Activated naive CD8-positive, alpha-beta T cell treated with anti-CD3 and anti-CD28 coated beads, Interleukin-2, amount 50 U/mL, for 16 hours (primary cell): ENCODE measurements at regions not wholly inside any gene's neighbourhood (a gene's known extent, or its start where the extent isn't known, plus 50 kb on each side); places are given as distances from the start of the nearest gene placed in this dataset.

Source experiments
- DNase-seq: peaks from one replicate; pipeline ENCODE4 v3.0.0-alpha.2; 2020; ENCODE audit warnings: low read depth, low spot score

DNA sequence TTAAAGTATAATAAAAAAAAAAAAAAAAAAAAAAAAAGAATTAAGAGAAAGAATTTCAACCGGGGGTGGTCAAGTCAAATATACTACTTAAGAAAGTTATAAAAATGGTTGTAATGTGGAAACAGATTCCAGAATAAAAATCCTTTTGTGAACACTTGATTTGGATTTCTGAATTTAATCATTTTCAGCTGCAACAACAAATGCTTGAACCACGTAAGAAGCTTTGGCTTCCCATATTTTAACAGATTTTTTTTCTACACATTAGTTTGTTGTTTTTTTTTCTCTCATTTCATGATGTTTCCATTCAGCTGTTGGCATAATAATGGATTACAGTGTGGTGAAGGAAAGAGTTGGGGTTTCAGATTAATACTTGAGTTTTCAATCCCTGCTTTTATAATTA lies 137.3 kb upstream of the AGR3 start:
- DNase-seq, result no peak

DNA sequence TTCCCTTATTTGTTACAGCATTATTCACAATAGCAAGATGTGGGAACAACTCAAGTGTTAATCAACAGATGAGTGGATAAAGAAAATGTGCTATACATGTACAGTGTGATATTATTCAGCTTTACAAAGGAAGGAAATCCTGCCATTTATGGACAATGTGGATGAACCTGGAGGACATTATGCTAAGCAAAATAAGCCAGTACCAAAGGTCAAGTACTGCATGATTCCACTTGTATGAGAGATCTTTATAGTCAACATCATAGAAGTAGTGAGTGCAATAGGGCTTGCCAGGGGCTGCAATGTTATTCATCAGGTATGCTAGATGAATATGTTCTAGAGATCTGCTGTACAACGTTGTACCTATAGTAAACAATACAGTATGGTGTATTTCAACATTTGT lies 138.5 kb upstream of the AGR3 start:
- no peak for DNase-seq

DNA sequence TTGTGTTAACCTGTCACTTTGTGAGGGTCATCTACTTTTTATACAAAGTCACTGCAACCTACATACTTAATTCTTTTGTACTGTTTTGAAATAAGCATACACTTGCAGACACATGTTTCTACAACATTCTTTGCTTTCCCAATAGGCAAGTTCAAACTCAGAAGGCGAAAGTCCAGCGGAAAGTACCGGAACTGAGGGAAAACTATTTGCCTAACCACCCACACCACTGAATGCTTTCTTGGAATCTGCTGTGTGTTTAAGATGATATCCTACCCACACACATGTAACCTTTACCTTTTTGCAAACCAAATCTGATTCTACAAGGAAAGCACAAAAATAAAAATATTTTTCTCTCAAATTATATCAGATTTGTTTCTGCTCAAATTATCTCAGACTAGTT lies 139.4 kb upstream of the AGR3 start:
- no peak for DNase-seq

DNA sequence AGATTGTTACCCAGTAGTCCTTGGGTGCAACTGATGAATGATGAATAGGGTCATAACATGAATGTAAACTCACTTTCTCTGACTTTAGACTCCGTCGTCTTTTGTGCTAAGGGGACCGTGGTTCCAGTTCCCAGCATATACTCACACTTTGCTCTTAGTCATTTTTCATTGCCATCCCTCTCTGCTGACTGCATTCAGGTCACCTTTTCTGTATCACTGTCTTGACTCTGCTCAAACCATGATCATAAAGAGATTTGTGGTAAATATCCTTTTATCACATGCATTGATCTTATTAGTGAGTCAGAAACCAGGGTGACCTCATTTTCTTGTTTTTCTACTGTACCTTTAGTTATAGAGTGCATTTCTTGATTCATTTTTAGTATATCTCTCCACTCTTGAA lies 141.1 kb upstream of the AGR3 start:
- DNase-seq, result no peak

GRCh38 chr7:17026269-17026668 lies 144.5 kb upstream of the AGR3 start:
- no peak for DNase-seq

DNA sequence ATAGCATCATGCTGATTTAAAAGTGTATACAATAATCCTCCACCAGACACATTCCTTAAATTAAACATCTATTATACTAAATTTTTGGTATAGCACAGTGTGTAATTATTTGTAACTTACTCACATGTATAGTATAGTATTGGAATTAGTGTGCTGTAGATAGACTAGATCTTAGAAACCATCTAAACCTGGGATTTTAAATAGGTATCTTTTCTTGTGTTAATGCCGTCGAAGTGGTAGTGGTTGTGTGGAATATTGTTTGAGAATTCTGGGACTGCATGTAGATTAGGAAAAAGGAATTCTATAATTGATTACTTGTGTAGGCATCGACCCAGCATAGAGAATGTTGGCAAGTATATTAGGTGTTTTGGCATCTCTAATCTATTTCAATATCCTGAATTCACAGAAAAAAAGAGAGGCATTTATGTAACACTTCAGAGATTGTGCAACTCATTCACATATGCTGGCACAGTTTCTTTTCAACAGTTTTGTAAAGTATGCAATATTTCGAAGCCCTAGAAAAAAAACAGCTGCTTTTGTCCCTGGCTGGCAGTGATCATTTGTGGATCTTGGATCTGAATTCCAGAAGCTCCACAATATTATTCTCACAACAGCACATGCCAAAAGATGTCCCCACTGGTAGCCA lies 145.5 kb upstream of the AGR3 start:
- DNase-seq, result no peak

- DNase-seq, result no peak
These were observed 146.0 kb upstream of the AGR3 start for GRCh38 chr7:17027789-17028152.

GRCh38 chr7:17029150-17029549 lies 147.4 kb upstream of the AGR3 start:
- no peak for DNase-seq

- no peak for DNase-seq
These were observed 148.8 kb upstream of the AGR3 start for GRCh38 chr7:17030559-17030958.

GRCh38 chr7:17031906-17032551 lies 150.2 kb upstream of the AGR3 start:
- no peak for DNase-seq

DNA sequence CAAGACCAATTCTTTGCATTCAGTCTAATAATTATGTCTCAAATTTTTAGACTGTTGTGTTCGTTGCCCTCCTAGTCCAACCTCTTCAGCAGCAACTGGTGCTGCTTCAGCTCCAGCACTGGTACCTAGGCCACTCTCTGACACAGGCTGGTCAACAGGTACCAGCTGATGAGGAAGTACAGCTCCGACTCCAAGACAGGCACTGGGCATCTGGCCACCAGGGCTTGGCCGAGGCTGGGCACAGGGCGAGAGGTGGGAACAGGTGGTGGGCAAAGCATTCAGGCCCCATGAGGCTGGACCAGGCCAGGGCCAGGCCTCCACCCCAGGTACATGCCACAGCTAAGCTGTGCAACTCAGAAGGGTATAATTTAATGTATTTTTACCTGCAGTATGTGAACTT lies 151.5 kb upstream of the AGR3 start:
- DNase-seq, result no peak

DNA sequence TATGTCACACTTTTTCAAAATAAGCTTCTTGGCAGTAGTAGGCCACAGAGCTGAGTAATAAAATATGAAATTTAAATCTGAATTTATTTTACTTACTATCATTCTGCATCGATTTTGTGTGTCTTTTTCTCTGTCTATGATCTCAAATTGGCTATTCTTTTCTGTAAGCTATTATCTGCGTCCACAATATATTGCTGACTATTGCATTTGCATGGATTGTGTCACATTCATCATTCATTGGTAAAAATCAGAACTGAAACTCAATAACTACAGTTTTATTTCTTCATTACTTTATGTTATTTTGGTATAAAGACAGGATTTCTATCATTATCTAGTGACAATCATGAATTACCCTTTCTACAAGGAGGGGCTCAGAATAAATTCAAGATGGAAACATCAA lies 154.8 kb upstream of the AGR3 start:
- no peak for DNase-seq

- DNase-seq, result no peak
These were observed 155.6 kb upstream of the AGR3 start for GRCh38 chr7:17037356-17037755.

DNA sequence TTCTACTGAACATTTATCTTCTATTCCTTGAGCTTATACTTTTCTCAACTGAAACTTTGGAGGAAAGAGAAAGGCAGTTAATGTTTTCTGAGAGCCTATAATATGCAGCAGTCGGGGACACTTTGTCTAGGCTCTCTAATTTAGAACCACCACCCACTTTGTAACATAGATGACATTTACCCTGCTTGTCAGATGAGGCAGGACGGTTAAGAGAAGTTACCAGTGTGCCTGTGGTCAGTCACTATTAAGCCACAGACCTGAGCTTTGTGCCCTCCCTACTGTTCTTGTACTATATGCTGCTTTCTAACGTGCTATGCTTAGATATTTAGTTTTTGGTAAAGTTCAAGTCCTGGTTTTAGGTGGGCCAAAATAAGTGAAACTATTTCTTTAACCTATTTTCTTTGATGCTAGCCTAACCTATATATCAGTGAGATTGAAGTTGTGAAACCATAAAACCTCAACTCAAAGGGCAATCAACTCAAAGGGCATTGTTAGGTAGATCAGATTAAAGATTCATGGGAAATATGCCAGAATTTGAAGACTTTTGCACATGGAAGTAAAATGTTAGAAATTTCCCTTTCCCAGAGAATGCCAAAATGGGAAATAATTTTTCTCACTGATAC lies 156.5 kb upstream of the AGR3 start:
- no peak for DNase-seq

DNA sequence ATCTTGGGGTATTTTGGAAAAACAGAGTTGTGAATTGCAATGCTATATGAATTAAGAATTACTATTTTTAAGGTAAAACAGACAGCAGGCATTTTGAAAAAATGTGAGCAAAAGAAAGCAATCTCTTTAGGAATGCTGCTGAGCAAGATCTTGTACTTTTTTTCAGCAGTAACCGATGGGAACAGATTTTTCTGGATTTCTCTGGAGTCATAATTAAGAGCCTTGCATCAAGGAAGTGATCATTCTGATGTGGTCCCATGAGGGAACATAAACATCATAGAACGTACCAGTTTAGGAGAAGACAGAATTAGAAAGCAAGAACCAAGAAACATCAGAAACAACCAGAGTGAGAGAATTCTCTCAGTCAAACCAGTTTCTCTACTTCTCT lies 157.0 kb upstream of the AGR3 start:
- DNase-seq, result no peak

- DNase-seq, result no peak
These were observed 157.6 kb upstream of the AGR3 start for GRCh38 chr7:17039372-17039771.

DNA sequence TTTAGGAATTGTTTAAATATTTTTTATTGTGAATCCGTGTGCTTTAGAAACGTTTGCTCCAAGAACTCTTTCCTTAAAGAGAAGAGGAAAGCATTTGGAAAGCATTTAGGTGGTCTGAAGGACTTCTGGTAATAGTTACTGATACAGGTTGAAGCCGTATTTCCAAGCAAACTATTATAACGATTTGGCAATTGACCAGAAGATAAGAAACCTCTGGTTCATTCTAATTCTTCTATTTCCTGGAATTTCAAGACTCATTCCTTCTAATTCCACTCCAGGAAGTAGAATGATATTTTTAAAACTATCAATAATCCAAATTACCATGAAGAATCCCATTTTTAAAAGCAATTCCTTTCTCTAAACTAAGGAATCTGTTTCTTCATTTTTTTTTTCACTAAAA lies 158.9 kb upstream of the AGR3 start:
- no peak for DNase-seq

DNA sequence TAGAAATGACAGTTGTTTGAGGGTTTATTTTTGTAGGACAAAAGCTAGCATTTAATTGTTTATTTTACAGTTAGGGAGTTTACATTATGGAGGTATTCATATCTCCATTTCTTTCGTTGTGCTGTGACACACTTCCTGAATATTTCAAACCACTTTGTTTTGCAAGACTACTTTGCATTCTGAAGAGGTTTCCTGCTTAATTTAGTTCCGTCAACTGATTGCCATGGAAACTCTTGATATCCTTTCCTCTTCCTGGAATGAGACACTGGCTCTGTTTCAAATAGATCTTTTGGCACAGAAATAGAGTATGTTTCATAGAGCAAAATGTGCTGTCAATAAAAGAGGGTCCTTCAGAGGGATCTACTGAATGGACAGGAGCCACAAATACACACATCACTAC lies 159.5 kb upstream of the AGR3 start:
- no peak for DNase-seq

DNA sequence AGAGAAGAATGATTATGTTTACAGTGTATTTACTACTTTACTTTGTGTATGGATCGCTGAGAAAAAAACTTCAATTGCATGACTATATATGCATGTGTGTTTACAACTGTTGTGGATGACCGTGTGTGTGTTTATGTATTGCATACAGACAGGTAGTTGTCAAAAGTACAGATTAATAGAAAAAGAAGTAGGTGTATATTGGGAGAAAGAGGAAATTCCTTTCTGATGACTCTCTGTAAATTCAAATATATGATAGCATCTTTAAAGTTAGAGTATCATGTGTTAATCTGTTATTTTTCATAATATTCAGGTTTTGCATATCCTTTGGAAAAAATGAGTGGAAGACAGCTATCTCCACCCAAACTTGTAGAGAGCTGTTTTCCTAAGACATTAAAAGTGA lies 160.4 kb upstream of the AGR3 start:
- no peak for DNase-seq

GRCh38 chr7:17043012-17043877 lies 161.5 kb upstream of the AGR3 start:
- no peak for DNase-seq

DNA sequence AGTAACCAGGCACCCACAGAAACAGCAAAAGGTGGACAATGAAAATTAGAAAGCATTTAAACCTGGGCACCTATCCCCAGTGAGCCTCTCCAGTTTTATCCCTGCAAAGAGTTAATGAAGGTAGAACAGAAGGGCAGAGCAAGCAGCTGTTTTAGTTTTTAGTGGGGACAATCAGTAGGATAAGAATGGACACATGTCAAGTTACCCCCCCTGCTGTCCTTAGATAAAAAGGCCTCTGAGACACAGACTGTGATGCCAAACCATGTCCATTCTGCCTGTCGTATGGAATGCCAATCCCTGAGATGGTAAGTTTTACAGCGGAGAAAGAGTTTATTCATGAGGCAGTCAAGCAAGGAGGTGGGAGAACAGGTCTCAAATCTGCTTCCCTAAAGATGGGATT lies 162.6 kb upstream of the AGR3 start:
- DNase-seq, result no peak

GRCh38 chr7:17044861-17045260 lies 163.1 kb upstream of the AGR3 start:
- no peak for DNase-seq

DNA sequence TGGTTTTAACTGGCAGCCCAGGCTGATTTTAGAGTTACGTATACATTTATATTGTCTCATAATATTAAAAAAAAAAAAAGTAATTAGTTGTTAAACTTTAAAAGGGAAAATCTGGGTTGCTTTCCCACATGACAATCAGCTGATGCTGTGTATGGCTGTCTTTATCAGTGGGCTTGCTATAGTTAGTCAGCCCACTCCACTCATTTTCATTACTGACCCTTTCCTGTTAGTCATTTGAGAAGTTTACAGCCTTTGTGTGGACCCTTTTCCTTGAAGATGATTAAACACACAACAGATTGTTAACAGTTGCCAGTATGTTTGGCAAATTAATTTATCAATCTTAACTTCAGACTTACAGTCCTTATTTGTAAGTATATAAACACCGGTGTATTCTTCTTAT lies 164.5 kb upstream of the AGR3 start:
- DNase-seq, result no peak
